NCI-H146 treated with DMSO at 0.1 percent for 48 hours (cell line): ENCODE measurements at regions not wholly inside any gene's neighbourhood (a gene's known extent, or its start where the extent isn't known, plus 50 kb on each side); places are given as distances from the start of the nearest gene placed in this dataset.
A peak's percentile ranks its signal among the peaks of the same experiment; 100 is the strongest.
"Not testable (repeated sequence)": the region's sequence is repeated elsewhere in the genome, so short reads cannot be mapped to it uniquely, and the experiment has no call there.

Source experiments
- DNase-seq: peaks from one replicate; lab custom pipeline; 2025; ENCODE audit not compliant: unreplicated experiment; lab: John Stamatoyannopoulos, UW

- no peak for DNase-seq
Observed at GRCh38 chr4:151459375-151459774, 50.4 kb downstream of the FHIP1A start.

DNA sequence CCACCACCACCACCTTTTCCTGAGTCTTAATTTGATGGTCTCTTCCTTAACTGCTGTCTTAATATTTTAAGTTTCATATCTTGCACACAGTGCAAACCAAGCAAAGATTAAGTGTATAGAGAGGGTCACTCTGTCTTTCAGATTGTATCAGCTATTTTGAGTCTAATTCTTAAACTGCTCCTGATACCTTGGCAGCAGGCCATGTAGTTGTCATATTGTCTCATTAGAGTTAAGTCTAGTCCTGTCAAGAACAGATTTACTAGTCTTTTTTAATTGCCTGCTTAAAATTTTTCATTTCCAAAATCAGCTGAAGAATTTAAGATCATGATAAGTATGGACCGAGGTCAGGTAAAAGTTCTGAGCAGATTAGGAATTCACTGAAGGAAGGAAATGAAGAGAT is 51.5 kb downstream of the FHIP1A start:
- DNase-seq, result no peak

DNA sequence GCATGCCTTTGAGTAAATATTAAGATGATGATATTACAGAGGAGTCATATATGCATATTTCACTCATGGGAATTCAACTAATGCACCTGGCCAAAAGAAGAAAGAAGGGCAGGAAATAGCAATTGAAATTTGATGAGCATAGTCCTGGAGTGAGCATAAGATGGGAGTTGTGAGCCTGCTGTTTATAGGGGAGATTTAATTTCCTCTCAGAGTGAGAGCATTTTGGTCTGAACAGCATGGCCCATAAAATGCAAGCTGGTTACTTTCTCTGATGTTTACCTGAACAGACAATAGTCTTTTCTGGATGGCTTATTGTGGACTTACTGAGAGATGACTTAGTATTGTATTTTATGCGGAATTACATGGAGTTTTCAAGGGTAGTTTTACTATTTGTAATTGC is 53.6 kb downstream of the FHIP1A start:
- no peak for DNase-seq

GRCh38 chr4:151468715-151469696 is 60.0 kb downstream of the FHIP1A start:
- DNase-seq, result no peak

GRCh38 chr4:151469970-151470369 is 61.0 kb downstream of the FHIP1A start:
- no peak for DNase-seq

DNA sequence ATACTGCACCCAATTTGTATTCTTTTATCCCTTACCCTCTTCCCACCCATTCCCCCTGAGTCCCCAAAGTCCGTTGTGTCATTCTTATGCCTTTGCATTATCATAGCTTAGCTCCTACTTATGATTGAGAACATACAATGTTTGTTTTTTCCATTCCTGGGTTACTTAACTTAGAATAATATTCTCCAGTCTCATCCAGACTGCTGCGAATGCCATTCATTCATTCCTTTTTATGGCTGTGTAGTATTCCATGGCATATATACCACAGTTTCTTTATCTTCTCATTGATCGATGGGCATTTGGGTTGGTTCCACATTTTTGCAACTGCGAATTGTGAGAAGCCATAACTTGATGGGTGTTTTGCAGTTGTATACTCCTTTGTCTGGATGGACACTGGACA is 62.8 kb downstream of the FHIP1A start:
- DNase-seq, result no peak

GRCh38 chr4:151472297-151472696 is 63.3 kb downstream of the FHIP1A start:
- DNase-seq, result no peak

- no peak for DNase-seq
Observed at GRCh38 chr4:151472711-151473110, 63.7 kb downstream of the FHIP1A start.

GRCh38 chr4:151473521-151474097 is 64.6 kb downstream of the FHIP1A start:
- DNase-seq, result no peak

GRCh38 chr4:151475035-151475714 is 66.2 kb downstream of the FHIP1A start:
- DNase-seq, result no peak

- DNase-seq, result no peak
Observed at GRCh38 chr4:151481813-151482212, 72.8 kb downstream of the FHIP1A start.

DNA sequence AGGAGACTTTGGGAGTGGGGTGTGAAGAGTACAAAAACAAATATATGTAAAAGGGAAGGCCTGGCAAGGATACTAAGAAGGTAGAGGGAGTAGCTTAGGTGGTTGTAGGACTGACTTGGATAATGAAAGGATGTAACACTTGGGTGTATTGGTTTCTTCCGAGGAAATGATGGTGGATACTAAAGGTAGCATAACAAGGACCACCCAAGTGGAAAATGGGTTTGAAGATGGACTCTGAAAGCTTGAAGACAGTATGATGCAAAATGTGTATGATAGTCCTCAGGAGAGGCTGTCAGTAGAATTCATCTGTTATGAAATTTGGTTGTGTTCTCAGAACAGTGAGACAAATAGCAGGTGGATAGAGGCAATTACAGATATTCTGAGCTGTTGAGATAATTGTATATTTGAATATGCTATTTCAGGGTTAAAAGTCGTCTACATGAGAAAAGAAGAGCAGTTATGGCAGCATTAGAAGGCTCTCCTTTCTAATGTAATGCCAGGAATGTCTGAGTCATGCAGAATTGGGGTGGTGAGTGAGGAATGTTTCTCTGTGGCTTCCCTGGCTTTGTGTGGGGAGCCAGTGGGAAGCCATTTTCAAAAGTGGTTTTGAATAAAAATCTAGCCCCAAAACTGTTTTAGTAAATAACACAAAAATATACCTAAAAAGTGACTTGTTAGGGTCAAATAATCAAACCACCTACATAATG is 75.6 kb downstream of the FHIP1A start:
- DNase-seq, result no peak

GRCh38 chr4:151485541-151486131 is 76.7 kb downstream of the FHIP1A start:
- DNase-seq, result no peak

- DNase-seq, result no peak
Observed at GRCh38 chr4:151486168-151486567, 77.2 kb downstream of the FHIP1A start.

DNA sequence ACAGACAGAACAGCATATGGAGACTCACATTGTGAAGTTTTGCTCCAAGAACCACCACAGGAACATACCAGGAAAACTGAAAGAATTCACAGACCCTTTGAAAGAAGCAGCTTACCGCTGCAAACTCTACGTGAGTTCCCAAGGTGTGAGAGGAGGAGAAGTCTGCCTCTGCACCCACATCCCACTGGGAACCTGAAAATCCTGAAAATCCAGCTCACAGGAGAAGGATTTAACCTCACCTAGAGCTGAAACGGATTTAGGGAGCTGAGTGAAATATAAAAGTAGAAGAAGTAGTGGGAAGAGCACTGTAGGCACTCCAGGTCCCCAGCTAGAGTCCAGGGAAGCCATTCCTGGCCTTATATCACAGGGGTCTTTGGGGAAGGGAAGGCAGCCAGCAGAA is 80.0 kb downstream of the FHIP1A start:
- DNase-seq, result no peak

GRCh38 chr4:151489462-151490203 is 80.7 kb downstream of the FHIP1A start:
- peak; percentile 29 for DNase-seq

GRCh38 chr4:151495612-151496011 is 86.6 kb downstream of the FHIP1A start:
- DNase-seq, result not testable (repeated sequence)

- not testable (repeated sequence) for DNase-seq
Observed at GRCh38 chr4:151511548-151511947, 102.6 kb downstream of the FHIP1A start.

GRCh38 chr4:151517896-151518295 is 108.9 kb downstream of the FHIP1A start:
- no peak for DNase-seq

GRCh38 chr4:151518359-151518758 is 109.4 kb downstream of the FHIP1A start:
- DNase-seq, result no peak
